ENCODE measurements at regions not wholly inside any gene's neighbourhood (a gene's known extent, or its start where the extent isn't known, plus 50 kb on each side); places are given as distances from the start of the nearest gene placed in this dataset.

DNA sequence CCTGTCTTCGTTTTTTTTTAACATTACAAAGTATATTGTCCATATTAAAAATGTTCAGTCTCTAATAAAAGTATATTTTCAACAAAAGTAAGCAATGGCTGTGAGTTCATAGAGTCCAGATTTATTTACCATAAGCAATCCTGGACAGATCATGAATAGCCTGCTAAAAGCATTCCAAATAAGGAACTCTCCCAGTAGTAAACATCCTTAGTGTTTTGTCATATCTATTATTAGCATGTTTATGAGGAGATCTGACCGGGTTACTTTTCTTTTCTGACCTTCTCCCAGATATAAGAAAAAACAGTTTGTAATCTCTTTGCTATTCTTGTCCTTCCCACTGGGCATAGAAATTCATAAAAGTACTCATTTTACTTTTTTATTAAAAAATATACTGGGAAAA lies 403.9 kb upstream of the ANO3 start:
- TF ChIP-seq EZH2 (IDR thresholded peaks at IDR 0.05; ENCODE audit: insufficient read depth, poor library complexity, severe bottlenecking) (no peak), EZH2phosphoT487 (IDR thresholded peaks at IDR 0.05; ENCODE audit: insufficient read depth, low read depth) (no peak)

Data from GM23248 (cell line).